PFSK-1 (cell line): ENCODE measurements at regions not wholly inside any gene's neighbourhood (a gene's known extent, or its start where the extent isn't known, plus 50 kb on each side); places are given as distances from the start of the nearest gene placed in this dataset.

Source experiments
- FOXP2 ChIP-seq: optimal IDR thresholded peaks from 2 replicates; pipeline ENCODE3; 2011; ENCODE audit warnings: borderline replicate concordance, control low read depth, inconsistent platforms; ENCODE audit not compliant: insufficient read depth; ENCODE audit errors: extremely low read length, extremely low read depth
- POLR2AphosphoS5 ChIP-seq: IDR thresholded peaks from 2 replicates; pipeline ENCODE4 v1.6.1; 2012; ENCODE audit warnings: low read depth, mild to moderate bottlenecking, control low read depth, low read length, moderate library complexity
- REST ChIP-seq, 2 experiments: IDR thresholded peaks; 2 replicates each; pipeline versions ENCODE4 v1.6.1 to v1.8.0; 2011 to 2012; ENCODE audit warnings: low read depth in 2 of 2, low read length in 2 of 2, control low read depth in 1 of 2, inconsistent platforms in 1 of 2, mild to moderate bottlenecking in 1 of 2, moderate library complexity in 1 of 2; ENCODE audit not compliant: insufficient read depth in 1 of 2
- SIN3A ChIP-seq: IDR thresholded peaks from 2 replicates; pipeline ENCODE4 v1.6.1; 2012; ENCODE audit warnings: mild to moderate bottlenecking, low read length, moderate library complexity, borderline replicate concordance; ENCODE audit not compliant: insufficient read depth
- TAF1 ChIP-seq: IDR thresholded peaks from 2 replicates; pipeline ENCODE4 v1.6.1; 2012; ENCODE audit warnings: low read length, control low read depth, borderline replicate concordance; ENCODE audit not compliant: insufficient read depth

GRCh38 chr14:59107819-59108218 lies 80.6 kb upstream of the DAAM1 start:
- TF ChIP-seq FOXP2 (no peak), POLR2AphosphoS5 (no peak), REST (IDR thresholded peaks at IDR 0.05; ENCODE audit: insufficient read depth in 1 of 2, low read depth in 2 of 2, low read length in 2 of 2) (no peak), SIN3A (no peak), TAF1 (no peak)

GRCh38 chr14:59116984-59117415 lies 71.5 kb upstream of the DAAM1 start:
- TF ChIP-seq SIN3A = no peak
- TF ChIP-seq REST (IDR thresholded peaks at IDR 0.05; ENCODE audit: insufficient read depth in 1 of 2, low read depth in 2 of 2, low read length in 2 of 2) = no peak
- no peak for TF ChIP-seq POLR2AphosphoS5
- TF ChIP-seq TAF1 = no peak
- no peak for TF ChIP-seq FOXP2

GRCh38 chr14:59117754-59118528 lies 70.5 kb upstream of the DAAM1 start:
- TF ChIP-seq FOXP2 = no peak

GRCh38 chr14:59120921-59121320 lies 67.5 kb upstream of the DAAM1 start:
- TF ChIP-seq SIN3A (no peak), TAF1 (no peak), FOXP2 (no peak)

GRCh38 chr14:59123531-59123930 lies 64.9 kb upstream of the DAAM1 start:
- TF ChIP-seq POLR2AphosphoS5 (no peak), TAF1 (no peak)

- TF ChIP-seq FOXP2 (no peak), TAF1 (no peak), REST (IDR thresholded peaks at IDR 0.05; ENCODE audit: insufficient read depth in 1 of 2, low read depth in 2 of 2, low read length in 2 of 2) (no peak), POLR2AphosphoS5 (no peak), SIN3A (no peak)
These were observed 64.5 kb upstream of the DAAM1 start for GRCh38 chr14:59123975-59124374.
